ENCODE measurements at regions not wholly inside any gene's neighbourhood (a gene's known extent, or its start where the extent isn't known, plus 50 kb on each side); places are given as distances from the start of the nearest gene placed in this dataset.
"Not testable (repeated sequence)": the region's sequence is repeated elsewhere in the genome, so short reads cannot be mapped to it uniquely, and the experiment has no call there.

DNA sequence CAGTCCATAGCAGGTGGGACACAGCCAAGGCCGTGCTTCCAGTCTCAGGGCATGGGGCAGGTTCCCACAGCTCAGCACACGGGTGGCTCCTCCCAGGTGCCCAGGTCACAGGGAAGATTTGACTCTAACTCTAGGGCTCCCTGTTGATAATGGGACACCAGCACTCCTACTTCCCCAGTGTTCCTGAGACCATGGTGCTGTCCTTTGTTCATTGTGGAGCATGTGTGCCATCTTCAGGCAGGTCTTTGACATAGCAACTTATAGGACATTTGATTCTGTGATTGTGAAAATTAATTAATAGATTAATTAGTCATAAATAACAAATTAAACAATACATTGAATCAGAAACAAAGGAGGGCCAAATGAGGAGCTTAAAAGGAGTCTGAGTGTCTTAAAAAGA, 635.0 kb downstream of the RPIA start:
- DNase-seq: not testable (repeated sequence)

DNA sequence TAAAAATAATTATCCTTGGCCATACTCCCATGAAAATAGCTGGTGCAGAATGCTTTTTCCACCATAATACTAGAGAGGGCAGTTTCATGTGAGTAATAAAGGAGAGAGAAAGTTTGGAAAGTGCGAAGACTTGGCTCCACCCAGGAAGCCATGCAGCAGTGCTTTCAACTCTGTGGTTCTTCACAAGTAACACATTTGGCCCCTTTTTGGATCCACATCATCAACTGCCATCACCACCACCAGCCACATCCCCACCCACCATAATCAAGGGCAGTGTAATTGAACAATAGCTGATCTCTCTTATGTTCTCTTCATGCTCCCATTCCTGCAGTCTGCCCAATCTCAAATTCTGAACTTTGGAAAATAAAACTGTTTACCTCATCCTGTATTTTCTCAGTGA, 637.3 kb downstream of the RPIA start:
- DNase-seq: not testable (repeated sequence)
